OCI-LY3 (cell line): ENCODE measurements at regions not wholly inside any gene's neighbourhood (a gene's known extent, or its start where the extent isn't known, plus 50 kb on each side); places are given as distances from the start of the nearest gene placed in this dataset.

ENCODE experiments used
- EZH2phosphoT487 ChIP-seq: fragments of 200-600 bp; shearing (Covaris generic); IDR thresholded peaks from 2 replicates; pipeline ENCODE4 v1.6.1; 2018; ENCODE audit warnings: antibody characterized with exemption, mixed run types, low read depth
- TF ChIP-seq, protein P1 (sequence below): fragments of 200-600, 300-600 bp; sonication (generic); IDR thresholded peaks from 2 replicates; pipeline ENCODE4 v1.5.1; 2014; ENCODE audit warnings: antibody characterized with exemption, low read length, low read depth

DNA sequence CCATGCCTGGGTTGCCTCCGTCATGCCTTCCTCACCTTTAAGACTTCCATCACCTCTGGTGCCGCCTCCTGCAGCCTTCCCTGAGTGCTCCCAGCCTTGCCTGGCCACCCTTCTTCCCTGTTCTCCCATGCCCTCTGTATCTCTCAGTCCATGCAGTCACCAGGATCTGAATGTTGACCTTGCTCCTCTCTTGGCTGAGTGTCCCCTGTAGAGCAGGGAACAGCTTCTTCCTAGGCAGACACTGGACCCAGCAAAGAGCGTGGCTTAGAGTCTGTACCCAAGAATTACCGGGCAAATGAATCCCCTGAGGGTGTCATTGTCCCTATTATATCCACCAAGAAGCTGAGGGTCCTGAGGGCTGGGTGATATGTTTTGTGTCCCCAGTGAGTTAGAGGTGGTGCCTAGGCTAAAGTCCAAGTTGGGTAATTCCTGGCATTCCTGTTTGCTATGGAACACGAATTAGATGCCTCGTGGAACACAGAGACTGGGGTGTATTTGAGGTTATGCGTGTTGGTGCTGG is 505.6 kb downstream of the RPS24 start:
- TF ChIP-seq, protein P1, sequence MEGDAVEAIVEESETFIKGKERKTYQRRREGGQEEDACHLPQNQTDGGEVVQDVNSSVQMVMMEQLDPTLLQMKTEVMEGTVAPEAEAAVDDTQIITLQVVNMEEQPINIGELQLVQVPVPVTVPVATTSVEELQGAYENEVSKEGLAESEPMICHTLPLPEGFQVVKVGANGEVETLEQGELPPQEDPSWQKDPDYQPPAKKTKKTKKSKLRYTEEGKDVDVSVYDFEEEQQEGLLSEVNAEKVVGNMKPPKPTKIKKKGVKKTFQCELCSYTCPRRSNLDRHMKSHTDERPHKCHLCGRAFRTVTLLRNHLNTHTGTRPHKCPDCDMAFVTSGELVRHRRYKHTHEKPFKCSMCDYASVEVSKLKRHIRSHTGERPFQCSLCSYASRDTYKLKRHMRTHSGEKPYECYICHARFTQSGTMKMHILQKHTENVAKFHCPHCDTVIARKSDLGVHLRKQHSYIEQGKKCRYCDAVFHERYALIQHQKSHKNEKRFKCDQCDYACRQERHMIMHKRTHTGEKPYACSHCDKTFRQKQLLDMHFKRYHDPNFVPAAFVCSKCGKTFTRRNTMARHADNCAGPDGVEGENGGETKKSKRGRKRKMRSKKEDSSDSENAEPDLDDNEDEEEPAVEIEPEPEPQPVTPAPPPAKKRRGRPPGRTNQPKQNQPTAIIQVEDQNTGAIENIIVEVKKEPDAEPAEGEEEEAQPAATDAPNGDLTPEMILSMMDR = no peak
- no peak for TF ChIP-seq EZH2phosphoT487
